Posterior cingulate gyrus (tissue), 11 donors: ENCODE measurements at regions not wholly inside any gene's neighbourhood (a gene's known extent, or its start where the extent isn't known, plus 50 kb on each side); places are given as distances from the start of the nearest gene placed in this dataset.
"Not testable (repeated sequence)": the region's sequence is repeated elsewhere in the genome, so short reads cannot be mapped to it uniquely, and the experiment has no call there.

ENCODE experiments used
- DNase-seq, 10 donors: peaks; one replicate each; pipeline versions ENCODE4 v3.0.0 to v3.0.0-alpha.2; 2020 to 2021; ENCODE audit warnings: mixed read lengths in 3 of 10
- intact Hi-C: fragments of 100-400 bp; cut with DNase I; formaldehyde crosslinking; loops from one replicate; pipeline ENCODE4 v1.15.1; 2023

DNA sequence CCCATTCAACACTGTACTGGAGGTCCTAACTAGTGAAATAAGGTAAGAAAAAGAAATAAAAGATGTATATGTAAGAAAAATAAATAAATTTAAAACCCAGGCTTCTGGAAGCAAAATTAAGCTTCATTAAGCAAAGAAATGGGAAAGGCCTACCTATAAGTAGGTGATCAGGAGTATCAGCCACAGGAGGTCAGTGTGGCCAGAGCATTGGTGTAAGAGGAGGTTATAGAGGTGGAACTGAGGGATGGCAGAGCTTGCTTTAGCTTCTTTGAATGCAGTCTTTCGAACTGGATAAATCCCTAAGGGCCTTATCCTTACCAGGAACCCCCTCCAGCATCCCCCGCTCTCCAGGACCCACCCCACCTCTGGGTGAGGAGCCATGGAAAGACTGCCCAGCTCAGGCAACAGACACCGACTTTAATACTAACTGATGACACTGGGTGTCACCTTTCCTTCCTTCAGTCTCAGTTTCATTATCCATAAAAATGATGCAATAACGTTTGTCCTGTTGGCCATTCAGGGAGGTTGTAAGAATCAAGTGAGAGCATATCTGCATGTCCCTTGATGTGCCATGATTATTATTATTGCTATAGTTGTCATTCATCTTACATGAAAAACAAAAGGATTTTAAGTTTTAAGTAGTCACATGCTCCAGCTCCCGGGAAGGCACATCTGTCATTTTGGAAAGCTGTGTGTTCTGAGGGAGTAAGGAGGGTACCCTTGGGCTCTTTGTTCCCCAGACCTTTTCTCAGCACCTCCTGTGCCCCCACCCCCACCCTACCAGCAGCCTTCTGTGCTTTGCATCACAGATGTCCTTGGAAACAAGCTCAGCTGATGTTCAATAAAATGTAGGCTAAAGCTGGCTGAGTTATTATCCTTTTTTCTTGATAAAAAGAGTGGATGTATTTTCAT, 50.8 kb upstream of the CTNNA1 start:
- intact Hi-C loops, result no loop called here
- DNase-seq, result no peak

- intact Hi-C loops, result no loop called here
- no peak for DNase-seq
Measured at GRCh38 chr5:138701678-138702077, 51.5 kb upstream of the CTNNA1 start.

DNA sequence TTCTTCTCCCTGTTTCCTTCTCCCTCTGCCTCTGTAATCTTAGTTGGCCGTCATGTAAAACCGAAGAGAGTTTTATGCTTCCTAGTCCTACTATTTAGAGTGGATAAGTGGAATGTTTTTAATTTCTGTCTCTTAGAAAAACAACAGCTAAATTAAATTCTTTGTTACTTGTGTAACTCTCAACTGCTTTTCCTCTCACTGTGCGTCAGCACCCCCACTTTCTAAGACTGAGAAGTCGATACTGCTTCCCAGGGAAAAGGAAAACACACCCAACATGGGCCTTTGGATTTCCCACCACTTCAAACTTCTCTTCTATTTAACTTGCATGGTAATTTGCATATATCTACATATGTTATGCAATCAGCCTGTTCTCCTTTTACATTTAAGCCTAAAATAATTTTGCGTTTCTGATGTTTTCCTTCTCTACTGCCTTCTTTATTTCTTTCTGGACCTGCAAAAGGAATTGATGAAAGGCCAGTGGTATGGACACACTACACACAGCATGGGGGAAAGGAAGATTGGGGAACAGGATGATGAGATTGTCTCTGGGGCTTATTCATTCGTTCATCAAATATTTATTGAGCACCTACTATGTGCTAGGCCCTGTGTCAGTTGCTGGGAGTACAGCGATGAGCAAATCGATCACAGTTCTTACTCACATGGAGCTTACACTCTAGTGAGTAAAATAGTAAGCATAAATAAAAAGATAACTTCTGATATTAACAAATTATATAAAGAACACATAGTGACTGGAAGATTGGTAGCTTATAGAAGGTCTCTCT, 52.5 kb upstream of the CTNNA1 start:
- intact Hi-C loops, result no loop called here
- no peak for DNase-seq

- no peak for DNase-seq
- intact Hi-C loops, result no loop called here
Measured at GRCh38 chr5:138699482-138699881, 53.7 kb upstream of the CTNNA1 start.

- DNase-seq, result no peak
- intact Hi-C loops, result no loop called here
Measured at GRCh38 chr5:138698713-138699112, 54.5 kb upstream of the CTNNA1 start.

- intact Hi-C loops, result no loop called here
- DNase-seq, result no peak
Measured at GRCh38 chr5:138697720-138698360, 55.4 kb upstream of the CTNNA1 start.

DNA sequence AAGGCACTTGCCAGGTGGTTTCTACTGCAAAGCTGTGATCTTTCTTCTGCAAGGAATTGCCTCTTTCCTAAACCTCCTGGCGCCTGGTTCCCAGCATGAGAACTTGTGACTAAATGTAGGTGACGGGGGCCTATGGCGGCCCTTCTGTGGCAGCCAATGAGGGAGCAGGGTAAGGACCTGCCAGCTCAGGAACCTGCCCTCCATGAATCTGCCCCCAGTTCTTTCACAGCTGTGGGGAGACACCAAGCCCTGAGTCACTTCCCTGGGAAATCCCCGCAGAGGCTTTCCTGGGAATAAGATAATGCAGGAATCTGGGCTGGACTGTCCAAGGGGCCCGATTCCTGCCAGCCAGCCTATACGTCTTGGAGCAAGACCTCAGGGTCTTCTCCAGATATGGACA, 56.7 kb upstream of the CTNNA1 start:
- DNase-seq, result no peak
- intact Hi-C loops, result no loop called here

DNA sequence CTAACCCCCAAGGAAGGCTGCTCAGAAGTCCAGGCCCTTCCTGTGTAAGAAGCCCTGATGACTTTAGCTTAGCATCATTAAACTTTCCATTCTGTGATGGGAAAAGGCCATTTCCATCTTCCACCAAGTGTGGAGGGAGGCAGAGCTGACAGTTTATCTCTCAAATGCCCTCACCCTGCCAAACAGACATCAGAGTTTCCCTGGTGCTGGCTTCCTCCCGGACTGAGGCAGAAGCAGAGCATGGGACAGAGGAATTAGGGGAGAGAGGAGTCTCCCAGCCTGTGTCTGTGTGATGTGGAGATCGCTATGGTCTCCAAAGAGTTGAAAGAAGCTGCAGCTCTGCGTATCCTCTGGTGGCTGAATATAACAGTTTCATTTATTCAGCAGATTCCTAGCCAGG, 57.4 kb upstream of the CTNNA1 start:
- no peak for DNase-seq
- intact Hi-C loops, result no loop called here

GRCh38 chr5:138694146-138694545, 59.1 kb upstream of the CTNNA1 start:
- intact Hi-C loops, result no loop called here
- no peak for DNase-seq

GRCh38 chr5:138692370-138692769, 60.9 kb upstream of the CTNNA1 start:
- DNase-seq, result no peak
- intact Hi-C loops, result no loop called here

DNA sequence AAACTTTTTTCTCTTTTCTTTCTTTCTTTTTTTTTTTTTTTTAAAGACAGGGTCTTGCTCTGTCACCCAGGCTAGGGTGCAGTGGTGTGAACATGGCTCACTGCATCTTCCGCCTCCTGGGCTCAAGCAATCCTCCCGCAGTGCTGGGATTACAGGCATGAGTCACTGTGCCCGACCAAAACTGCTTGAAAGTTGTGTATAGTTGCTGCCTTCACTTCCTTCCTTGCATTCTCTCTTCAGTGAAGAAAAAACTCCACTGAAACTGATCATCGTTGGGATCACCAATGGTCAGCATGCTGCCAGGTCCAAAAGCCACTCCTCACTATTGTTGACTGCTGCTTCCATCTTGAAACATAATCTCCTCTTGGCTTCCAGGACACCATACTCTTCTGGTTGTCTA, 66.6 kb upstream of the CTNNA1 start:
- intact Hi-C loops, result no loop called here
- DNase-seq, result no peak

DNA sequence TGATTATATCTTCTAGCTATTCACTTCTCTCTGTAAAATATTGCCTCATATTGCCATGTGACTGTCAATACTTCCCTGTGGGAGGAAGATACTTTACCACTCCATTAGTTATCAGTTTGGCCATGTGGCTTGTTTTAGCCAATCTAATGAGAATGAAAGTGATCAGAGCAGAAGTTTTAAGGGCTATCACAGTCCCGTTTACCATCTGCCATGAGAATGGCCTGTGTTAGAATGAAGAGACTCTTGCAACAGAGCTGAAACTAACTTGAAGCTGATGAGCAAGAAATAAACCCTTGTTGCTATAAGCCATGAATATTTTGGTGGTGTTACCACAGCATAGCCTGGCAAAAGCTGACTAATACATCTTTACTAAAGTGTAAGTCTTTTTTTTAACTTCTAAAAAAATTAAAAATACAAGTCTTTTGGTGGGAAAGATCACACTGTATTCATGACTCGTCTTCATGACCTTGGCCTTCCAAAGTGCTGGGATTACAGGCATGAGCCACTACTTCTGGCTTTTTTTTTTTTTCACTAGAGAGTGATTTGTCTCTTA, 68.0 kb upstream of the CTNNA1 start:
- intact Hi-C loops, result no loop called here
- DNase-seq, result no peak

DNA sequence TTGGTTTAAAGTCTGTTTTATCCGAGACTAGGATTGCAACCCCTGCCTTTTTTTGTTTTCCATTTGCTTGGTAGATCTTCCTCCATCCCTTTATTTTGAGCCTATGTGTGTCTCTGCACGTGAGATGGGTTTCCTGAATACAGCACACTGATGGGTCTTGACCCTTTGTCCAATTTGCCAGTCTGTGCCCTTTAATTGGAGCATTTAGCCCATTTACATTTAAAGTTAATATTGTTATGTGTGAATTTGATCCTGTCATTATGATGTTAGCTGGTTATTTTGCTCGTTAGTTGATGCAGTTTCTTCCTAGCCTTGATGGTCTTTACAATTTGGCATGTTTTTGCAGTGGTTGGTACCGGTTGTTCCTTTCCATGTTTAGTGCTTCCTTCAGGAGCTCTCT, 70.8 kb upstream of the CTNNA1 start:
- intact Hi-C loops, DNase-seq: not testable (repeated sequence)

DNA sequence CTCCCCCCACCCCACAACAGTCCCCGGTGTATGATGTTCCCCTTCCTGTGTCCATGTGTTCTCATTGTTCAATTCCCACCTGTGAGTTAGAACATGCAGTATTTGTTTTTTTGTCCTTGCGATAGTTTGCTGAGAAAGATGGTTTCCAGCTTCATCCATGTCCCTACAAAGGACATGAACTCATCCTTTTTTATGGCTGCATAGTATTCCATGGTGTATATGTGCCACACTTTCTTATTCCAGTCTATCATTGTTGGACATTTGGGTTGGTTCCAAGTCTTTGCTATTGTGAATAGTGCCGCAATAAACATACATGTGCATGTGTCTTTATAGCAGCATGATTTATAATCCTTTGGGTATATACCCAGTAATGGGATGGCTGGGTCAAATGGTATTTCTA, 74.4 kb upstream of the CTNNA1 start:
- DNase-seq, intact Hi-C loops: not testable (repeated sequence)

DNA sequence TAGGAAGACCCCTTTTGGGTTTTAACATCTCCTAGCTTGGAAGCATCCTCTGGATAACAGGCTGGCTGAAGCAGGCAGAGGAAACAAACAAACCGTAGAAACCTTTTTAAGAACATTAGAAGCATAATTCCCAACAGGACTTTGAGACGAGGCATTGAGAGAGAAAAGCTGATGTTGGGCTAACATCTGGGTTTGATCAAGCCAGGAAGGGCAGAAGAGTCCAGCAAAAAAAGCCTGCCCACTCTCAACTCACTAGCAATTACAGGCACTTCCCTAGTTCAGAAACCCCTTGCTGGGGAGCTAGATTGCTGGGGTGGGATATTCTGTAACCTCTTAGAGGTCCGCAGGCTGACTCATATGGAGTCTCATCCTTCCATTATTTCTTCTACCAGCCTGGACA, 75.4 kb upstream of the CTNNA1 start:
- intact Hi-C loops, result no loop called here
- DNase-seq, result no peak

GRCh38 chr5:138676556-138677193, 76.5 kb upstream of the CTNNA1 start:
- intact Hi-C loops, result no loop called here
- no peak for DNase-seq

DNA sequence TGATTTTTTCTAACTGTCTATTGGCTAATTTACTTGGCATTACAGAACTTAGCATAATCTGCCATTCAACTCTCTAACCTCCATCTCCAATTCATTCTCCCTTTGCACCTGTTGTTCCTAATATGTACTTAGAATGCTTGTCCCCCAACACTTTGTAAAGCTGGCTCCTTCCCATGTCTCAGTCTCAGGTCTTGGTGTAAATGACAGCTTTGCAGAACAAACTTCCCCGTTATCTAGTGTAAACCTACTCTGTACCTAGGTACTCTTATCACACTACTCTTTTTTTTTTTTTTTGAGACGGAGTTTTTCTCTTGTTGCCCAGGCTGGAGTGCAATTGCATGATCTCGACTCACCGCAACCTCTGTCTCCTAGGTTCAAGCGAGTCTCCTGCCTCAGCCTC, 77.2 kb upstream of the CTNNA1 start:
- intact Hi-C loops, result no loop called here
- no peak for DNase-seq

- no peak for DNase-seq
- intact Hi-C loops, result loop anchor here (10.0 kb wide), 1 partner anchor 86 kb away; the partner anchor contains the start of gene CTNNA1
Measured at GRCh38 chr5:138668451-138669380, 84.5 kb upstream of the CTNNA1 start.

DNA sequence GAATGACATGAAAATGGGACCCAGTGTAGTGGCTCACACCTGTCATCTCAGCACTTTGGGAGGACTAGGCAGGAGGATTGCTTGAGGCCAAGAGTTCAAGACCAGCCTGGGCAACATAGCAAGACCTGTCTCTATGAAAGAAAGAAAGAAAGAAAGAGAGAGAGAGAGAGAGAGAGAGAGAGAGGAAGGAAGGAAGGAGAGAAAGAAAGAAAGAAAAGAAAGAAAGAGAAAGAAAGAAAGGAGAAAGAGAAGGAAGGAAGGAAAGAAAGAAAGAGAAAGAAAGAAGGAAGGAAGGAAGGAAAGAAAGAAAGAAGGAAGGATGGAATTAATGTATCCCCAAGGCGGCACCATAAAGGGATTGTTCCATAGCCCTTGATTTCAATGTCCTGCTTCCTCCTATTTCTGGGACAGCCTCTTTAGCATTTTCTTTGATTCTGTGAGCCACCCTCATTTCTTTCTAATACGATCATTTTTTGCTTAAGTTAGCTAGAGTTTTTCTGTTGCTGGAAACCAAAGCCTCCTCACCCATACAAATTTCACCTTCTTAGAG, 85.4 kb upstream of the CTNNA1 start:
- intact Hi-C loops, result loop anchor here (10.0 kb wide), 1 partner anchor 87 kb away; the partner anchor contains the start of gene CTNNA1
- not testable (repeated sequence) for DNase-seq
